HK-2 (cell line): ENCODE measurements at regions not wholly inside any gene's neighbourhood (a gene's known extent, or its start where the extent isn't known, plus 50 kb on each side); places are given as distances from the start of the nearest gene placed in this dataset.
"Not testable (repeated sequence)": the region's sequence is repeated elsewhere in the genome, so short reads cannot be mapped to it uniquely, and the experiment has no call there.

ENCODE experiments used
- DNase-seq: peaks from one replicate; pipeline ENCODE4 v3.0.0-alpha.2; 2018; ENCODE audit not compliant: unreplicated experiment

DNA sequence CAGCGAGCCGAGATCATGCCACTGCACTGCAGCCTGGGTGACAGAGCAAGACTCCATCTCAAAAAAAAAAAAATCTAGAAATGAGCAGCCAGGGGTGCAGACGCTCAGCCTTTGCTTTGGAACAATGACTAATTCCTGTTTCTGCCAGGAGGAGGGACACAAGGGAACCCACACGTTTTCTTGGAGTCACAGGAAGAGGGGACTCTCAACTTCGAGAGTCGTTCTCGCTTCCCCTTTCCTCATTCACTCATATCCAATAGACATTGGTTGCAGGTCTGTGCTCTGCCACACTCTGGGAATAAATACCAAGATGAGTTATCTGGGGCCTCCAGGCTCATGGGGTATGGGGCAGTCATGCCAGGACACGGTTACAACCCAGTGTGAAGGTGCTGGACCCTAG, 91.5 kb upstream of the RREB1 start:
- no peak for DNase-seq

DNA sequence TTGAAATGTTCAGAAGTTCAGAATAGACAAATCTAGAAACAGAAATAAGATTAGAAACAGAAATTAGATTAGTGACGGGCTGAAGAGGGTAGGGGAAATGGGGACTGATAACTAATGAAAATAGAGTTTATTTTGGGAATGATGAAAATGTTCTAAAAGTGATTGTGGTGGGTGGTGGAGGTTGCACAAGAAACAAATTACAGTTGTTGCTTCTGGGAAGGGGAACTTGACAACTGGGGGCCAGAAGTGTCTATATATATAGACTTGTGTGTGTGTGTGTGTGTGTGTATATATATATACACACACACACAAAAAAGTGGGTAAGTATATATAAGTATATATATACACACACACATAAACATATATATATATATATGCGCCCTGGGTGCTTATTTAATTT, 86.5 kb upstream of the RREB1 start:
- no peak for DNase-seq

DNA sequence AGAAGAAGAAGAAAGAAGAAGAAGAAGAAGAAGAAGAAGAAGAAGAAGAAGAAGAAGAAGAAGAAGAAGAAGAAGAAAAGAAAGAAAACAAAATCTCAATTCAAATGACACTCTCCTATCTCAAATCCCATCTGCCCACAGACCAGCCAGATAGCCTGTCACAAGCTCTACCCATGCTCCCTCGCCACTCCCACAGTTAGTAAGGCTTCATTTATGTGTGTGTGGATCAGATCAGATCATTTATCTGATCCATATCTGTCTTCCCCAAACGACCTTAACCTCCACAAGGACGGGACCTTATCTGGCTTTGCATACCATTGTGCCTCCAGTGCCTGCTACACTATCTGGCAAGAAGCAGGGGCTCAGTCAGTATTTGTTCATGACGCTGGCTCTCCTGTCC, 81.9 kb upstream of the RREB1 start:
- DNase-seq: no peak

DNA sequence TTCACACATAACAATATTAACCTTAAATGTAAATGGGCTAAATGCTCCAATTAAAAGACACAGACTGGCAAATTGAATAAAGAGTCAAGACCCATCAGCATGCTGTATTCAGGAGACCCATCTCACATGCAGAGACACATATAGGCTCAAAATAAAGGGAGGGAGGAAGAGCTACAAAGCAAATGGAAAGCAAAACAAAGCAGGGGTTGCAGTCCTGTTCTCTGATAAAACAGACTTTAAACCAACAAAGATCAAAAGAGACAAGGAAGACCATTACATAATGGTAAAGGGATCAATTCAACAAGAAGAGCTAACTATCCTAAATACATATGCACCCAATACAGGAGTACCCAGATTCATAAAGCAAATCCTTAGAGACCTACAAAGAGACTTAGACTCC, 78.8 kb upstream of the RREB1 start:
- not testable (repeated sequence) for DNase-seq

DNA sequence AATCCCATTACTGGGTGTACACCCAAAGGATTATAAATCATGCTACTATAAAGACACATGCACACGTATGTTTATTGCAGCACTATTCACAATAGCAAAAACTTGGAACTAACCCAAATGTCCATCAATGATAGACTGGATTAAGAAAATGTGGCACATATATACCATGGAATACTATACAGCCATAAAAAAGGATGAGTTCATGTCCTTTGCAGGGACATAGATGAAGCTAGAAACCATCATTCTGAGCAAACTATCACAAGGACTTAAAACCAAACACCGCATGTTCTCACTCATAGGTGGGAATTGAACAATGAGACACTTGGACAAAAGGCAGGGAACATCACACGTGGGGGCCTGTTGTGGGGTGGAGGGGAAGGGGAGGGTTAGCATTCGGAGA, 76.8 kb upstream of the RREB1 start:
- DNase-seq: not testable (repeated sequence)

DNA sequence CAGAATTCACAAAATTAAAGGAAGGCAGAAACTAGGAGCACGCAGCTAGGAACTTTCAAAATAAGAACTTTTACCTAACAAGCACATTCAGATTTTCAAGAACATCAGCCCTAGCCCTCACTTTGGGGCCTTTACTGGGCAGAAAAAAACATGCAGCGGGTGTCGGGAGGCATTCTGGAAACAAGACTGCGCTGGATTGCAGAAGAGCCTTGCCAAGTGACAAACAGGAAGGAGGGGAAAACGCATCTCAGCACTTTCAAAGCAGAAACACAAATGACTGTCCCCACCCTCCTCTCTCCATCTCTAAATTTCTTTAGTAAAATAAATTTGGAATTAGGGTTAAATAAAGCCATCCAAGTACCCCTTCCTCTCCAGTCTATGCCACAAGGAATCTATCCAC, 74.6 kb upstream of the RREB1 start:
- no peak for DNase-seq

DNA sequence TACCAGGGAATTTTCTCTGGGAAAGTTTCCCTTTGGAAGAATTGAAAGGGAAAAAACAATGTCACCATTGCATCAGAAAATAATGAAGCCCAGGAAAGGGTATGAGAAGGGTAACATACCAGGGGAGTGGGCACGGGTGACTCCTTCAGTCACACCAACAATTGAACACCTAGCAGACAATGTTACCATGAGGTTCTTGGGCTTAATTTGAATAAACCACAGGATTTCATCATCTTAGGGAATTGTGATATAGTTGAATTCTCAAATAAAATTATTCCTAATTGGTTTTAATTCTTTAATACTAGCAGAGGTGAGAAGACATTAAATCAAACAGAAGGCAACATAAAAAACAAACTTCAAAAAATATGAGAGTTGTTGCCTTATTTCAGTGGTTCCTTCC, 73.7 kb upstream of the RREB1 start:
- DNase-seq: no peak

DNA sequence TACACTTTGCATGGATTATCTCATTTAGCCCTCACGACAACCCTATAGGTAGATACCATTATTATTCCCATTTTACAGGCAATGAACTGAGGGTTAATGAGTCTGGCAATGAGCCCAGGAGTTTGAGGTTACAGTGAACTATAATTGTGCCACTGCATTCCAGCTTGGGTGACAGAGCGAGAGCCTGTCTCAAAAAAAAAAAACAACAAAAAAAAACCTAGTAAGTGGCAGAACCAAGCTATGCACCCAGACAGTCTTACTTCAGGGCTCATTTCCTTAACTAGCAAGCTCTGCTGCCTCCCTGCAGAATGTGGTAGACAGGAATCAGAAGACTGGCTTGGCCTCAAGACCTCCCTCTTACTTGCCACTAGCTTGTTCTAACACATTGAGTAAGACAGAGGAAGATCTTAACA, 71.9 kb upstream of the RREB1 start:
- no peak for DNase-seq

DNA sequence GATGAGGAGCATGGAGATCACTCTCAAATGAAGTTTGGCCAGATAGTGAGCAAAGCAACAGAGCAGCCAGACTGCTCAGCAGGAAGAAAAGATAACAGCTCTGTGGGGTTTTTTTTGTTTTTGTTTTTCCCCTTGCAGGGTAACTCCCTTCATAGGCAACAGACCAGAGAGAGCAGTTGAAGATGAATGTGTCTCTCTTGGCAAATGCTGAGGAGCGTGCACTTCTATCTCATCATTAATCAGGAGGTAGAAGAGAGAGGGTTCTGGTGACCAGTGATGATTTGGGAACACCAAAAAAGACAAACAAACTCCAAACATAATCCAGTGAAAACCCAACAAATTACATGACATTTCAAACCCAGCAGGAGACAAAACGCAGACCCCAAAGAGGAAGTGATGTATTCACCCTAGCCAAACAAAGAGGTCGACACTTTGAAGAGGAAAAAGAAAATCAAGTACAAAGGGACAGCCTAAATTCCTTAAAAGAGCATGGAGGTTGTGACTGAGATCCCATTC, 66.2 kb upstream of the RREB1 start:
- no peak for DNase-seq

DNA sequence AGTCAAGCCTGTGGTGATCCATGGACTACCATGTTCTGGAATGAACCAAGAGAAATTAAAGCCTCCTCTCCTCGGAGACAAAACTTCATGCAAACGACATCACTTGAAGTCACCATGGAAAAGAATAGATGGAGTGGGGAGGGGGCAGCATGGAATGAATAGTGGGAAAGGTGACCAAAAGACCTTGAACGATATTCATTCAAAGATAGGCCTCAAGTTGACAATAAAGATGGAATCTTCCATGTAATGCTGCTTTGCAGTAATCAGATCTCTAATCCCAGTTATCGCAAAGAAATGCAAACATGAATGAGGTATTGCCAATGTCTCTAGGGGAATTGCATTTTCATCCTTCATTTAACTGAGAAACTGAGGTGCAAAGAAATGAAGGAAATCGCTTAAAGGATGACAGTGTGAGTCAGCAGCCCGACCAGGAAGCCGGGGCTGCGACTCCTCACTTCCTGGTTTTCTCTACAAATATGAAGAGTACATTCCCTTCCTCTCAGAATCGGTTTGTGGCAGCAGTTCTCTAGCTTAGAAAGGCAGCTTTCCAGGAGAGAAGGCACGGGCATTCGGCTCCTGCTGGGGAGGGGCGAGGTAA, 65.6 kb upstream of the RREB1 start:
- DNase-seq: no peak

DNA sequence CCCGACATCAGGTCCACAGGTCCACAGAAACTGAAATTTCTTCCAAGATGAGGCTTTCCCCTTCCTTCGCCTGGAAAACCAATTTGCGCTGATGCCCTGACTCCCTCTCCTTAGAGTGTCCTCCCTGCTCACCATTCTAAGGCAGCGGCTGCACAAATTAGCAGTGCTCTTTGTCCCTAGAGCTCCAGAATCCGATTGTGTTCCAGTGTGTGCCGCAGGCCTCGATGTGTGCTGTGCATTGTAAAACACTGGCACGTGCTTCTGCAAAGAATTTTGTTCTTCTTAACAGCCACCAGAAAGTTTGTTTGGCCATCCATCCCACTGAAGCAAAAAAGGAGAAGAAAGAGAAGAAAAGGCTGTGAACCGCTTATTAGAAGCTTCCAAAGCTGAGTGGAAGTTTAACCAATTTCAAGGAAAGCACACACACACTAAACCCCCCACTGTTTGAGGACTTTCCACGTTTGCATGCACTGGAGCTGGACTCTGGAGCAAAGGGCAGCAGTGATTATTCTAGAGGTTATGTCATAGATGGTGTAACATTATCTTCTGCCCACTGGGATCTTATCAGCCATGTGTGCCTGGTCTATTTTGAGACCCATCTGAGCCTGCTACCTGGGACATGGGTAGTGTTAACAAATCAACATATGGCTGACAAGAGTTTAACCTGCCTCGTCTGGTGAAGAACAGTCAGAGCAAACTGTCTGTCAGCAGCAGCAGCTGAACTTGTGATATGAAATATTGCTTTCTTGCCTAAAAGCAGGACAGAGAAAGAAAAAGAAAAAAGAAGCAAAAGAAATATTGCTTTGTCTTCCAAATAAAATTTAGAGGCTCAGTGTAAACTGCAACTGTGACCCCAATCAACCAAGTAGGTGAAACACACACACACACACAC, 64.9 kb upstream of the RREB1 start:
- no peak for DNase-seq

DNA sequence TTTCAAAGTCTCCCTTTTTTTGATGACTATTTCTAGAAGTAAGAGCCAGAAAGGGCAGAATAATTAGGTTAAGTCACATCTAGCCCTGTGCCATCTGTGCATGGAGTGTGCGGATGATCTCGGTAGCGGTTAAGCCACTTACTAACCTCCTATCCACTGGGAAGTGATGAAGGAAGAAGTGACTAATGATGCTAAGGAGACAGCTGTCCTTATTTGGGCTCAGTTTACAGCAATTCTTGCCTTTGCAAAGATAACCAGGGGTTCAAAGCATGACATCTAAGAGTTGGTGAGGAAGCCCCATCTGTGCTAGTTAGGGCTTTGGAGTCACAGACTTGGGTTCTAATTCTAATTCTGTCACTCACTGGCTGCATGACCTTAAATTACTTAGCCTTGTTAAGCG, 62.4 kb upstream of the RREB1 start:
- no peak for DNase-seq

DNA sequence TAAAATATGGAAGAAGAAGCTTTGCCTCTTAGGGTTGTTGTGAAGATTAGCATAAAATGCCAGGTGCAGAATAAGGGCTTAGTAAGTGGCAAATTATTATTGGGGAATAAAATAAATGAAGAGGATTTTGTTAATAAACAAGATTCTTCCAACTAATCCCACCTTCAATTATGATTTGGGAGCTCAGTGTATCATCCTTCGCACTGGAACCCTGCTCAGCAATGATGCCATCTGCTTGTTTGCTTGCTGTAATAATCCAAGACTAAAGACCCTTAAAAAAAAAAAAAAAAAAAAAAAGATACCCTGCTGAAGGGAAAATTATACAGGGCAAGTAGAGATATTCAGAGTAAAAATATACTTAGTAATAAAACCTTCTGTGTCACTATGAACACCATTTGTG, 62.0 kb upstream of the RREB1 start:
- no peak for DNase-seq

DNA sequence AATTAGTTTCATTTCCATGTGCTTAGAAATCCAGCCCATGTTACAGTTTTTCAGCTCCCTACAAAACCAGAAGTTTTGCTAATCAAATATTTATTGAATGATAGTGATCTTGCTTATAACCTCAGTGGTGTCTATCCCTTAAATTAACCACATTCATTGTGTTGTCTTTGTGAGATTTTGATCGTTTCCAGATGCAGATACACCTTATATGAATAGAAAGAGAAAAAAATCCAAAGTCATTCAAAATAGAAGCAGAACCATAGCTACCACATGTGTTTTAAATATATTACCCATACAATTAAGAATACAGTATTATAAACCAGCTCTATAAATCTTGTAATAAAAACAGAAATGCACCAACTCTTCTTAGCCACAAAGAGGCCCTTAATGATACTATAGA, 60.6 kb upstream of the RREB1 start:
- DNase-seq: no peak

DNA sequence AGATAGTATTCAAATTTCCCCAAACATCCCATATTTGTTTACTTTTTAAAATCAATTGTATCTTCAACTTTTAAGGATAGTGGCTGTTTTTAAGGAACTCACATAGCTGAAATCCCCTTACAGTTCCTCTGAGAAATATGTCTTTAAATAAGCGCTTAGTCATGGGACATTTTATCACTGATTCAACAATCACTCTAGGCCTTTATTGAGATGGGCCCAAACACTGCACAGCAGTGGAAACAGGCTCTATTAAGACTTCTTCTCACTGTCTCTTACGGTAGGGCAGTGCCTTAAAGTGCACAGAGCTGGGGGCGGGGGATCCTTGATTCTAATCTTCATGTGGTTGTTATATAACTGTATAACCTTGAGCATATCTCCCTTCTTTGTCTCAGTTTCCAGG, 59.8 kb upstream of the RREB1 start:
- no peak for DNase-seq

DNA sequence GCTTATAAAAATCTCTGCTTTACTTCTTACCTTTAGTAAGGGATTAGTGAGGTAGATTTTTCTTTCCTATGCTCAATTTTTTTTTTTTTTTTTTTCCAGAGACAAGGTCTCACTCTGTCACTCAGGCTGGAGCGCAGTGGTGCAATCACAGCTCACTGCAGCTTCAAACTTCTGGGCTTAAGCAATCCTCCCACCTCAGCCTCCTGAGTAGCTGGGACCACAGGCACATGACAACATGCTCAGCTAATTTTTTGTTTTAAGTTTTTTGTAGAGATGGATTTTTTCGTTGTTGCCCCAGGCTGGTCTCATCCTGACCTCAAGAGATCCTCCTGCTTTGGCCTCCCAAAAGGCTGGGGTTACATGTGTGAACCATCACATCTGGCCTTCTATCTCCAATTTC, 58.9 kb upstream of the RREB1 start:
- DNase-seq: no peak

DNA sequence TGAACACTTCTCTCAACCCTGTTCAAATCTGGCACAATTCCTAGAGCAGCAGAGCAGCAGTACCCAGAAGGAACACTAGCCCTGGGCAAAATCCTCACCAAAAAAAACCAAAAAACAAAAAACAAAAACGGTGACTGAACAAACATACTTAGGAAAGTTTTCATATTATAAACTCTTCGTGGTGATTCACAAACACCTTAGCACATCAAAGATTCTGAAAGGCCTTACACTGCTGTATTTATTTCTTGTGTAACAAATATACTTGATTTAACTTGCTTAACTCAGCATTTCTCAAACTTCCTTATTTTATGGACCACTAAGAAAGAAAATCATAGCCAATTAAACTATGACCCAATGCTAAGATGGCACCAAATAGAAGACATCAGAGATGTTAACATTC, 57.8 kb upstream of the RREB1 start:
- DNase-seq: no peak

DNA sequence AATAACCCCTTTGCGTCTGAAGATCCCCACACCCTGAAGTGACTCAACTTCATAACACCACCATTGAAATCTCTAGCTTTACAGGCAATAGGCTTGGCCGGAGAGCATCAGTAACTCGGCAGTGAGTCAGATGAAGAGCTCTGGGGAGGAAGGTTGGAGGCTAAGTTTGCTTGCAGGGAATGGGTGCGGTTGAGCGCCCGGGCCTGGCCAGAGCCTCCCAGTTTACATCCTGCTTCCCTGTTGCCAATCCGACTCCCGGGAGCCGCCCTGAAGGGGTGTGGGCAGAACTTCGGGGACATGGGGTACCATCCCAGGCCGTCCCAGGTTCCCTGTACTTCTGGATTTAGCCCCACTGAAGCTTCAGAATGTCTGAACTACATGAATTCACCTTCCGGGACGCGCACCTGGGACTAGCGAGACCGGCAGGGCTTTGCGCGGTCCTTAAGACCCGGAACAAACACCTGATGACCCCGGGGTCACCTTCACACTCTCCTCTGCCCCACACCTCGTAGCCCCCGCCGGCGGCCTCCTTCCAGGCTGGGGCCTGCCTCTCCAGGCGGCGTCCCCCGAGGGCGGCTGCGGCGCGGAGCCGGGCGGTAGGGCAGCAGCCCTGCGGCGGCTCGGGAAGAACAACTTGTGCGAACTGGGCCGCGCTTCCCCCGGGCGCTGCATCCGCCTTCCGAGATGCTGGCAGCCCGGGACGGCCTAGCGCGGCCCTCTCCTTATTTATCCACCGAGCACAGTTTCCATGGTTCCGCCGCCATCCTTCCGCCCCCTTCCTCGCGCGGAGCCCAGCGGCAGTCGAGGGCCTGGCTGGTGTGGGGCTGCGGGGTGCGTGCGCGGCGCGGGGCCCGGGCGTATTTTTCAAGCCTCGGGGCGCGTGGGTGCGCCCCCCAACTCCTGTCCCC, 56.6 kb upstream of the RREB1 start:
- peak; percentile 77 for DNase-seq

DNA sequence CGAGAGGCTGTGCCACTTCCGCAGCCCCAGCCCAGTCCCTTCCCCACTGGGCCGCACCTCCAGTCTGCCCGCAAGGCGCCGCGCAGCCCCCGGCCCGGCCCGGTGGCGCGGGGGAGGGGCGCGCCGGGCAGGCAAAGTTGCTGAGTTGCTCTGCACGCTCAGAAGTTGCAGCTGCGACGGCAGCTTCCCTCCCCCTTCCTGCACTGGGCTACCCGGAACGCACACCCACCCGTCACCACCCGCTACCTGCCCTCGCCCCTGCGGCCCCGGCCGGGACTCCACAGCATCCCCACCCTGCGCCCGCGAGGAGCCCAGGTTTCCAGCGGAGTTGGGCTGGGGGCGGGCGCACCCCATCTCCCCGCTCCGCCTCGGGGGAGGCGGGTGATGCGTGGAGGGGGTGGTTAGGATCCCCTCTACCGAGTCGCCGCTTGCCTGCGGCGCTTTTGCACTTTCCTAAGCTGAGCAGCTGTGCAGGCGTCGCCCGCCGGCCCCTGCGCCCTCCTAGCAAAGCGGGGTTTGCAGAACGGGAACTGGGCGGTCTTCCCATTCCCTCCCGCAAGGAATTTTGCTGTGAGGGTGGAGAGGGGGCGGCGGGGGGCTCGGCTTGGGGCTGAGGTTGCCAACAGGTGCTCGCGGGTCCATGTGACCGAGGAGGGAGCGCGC, 55.9 kb upstream of the RREB1 start:
- DNase-seq: peak; percentile 35

DNA sequence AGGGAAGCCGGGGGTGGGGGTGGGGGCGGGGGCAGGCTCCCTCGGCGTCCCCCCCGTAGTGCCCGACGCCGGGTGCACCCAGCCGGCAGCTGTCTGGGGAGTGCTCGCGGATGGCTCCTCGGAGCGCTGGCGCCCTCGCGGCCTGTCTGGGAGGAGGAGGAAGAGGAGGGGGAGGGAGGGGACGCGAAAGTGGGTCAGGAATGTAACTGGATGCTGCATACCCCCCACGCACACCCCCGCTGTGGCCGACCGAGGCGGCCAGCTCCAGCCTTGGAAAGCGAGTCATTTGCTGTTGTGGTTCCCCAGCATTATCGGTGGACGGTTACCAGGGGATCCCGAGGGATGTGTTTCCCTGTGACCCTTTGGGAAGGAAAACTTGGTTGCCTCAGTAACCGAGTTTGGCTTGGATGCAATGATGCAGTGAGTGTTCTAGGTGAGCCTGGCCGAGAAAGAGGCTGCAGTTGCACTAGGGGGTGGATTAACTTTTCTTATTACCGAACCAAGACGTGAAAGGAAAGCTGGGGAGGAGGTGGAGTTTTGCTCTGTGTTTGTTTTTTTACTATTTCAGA, 55.2 kb upstream of the RREB1 start:
- DNase-seq: peak; percentile 39

DNA sequence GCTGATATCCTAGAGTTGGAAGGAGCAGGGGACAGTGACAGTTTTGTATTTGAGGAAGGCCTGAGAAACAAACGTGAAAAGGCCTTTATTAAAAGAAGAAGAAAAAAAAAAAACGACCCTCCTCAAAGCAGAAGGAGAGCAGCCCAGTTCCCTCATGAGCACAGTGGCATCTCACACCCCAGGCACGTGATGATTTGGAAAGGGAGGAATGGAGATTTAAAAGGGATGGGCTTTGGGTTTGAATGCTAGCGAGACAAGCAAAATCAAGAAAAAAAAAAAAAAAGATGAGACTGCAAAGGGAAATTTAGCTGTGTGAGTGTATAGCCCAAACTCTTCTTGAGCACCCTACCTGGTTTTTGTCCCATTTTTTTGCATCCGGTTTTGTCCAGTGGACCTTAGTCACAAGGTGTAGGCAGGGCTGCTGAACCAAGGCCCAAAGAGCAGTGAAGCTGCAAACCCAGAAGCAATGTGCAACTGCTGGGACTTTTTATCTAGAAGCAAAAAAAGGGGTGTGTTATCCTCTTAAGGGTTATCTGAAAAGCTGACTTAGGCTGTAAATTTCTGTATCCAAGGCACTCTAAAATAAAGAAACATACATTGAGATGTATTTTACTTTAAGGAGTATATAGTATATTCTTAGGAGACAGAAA, 54.5 kb upstream of the RREB1 start:
- DNase-seq: no peak
